AG09309 (cell line): ENCODE measurements at regions not wholly inside any gene's neighbourhood (a gene's known extent, or its start where the extent isn't known, plus 50 kb on each side); places are given as distances from the start of the nearest gene placed in this dataset.
"Not testable (repeated sequence)": the region's sequence is repeated elsewhere in the genome, so short reads cannot be mapped to it uniquely, and the experiment has no call there.

Experiments used
- DNase-seq: peaks from one replicate; pipeline ENCODE4 v3.0.0-alpha.2; 2010; ENCODE audit warnings: low read depth
- H3K4me3 ChIP-seq: 2 replicates; pipeline ENCODE4 v1.5.1; 2011; ENCODE audit warnings: mild to moderate bottlenecking, low read depth, low read length, moderate library complexity; ENCODE audit not compliant: control insufficient read depth
- TF ChIP-seq, protein P1 (sequence below): IDR thresholded peaks from 2 replicates; pipeline ENCODE4 v1.5.1; 2011; ENCODE audit warnings: mild to moderate bottlenecking, low read depth, low read length, inconsistent platforms; ENCODE audit not compliant: insufficient read depth, control insufficient read depth; ENCODE audit errors: missing control alignments

- TF ChIP-seq, protein P1, sequence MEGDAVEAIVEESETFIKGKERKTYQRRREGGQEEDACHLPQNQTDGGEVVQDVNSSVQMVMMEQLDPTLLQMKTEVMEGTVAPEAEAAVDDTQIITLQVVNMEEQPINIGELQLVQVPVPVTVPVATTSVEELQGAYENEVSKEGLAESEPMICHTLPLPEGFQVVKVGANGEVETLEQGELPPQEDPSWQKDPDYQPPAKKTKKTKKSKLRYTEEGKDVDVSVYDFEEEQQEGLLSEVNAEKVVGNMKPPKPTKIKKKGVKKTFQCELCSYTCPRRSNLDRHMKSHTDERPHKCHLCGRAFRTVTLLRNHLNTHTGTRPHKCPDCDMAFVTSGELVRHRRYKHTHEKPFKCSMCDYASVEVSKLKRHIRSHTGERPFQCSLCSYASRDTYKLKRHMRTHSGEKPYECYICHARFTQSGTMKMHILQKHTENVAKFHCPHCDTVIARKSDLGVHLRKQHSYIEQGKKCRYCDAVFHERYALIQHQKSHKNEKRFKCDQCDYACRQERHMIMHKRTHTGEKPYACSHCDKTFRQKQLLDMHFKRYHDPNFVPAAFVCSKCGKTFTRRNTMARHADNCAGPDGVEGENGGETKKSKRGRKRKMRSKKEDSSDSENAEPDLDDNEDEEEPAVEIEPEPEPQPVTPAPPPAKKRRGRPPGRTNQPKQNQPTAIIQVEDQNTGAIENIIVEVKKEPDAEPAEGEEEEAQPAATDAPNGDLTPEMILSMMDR, result no peak
- no peak overlapping the region for H3K4me3 ChIP-seq
- DNase-seq, result no peak
Observed at GRCh38 chr6:55117267-55117666, 57.0 kb upstream of the HCRTR2 start.

- not testable (repeated sequence) for DNase-seq, H3K4me3 ChIP-seq
Observed at GRCh38 chr6:55124241-55124640, 50.1 kb upstream of the HCRTR2 start.
